ENCODE measurements at regions not wholly inside any gene's neighbourhood (a gene's known extent, or its start where the extent isn't known, plus 50 kb on each side); places are given as distances from the start of the nearest gene placed in this dataset.
A peak's percentile ranks its signal among the peaks of the same experiment; 100 is the strongest.
"Not testable (repeated sequence)": the region's sequence is repeated elsewhere in the genome, so short reads cannot be mapped to it uniquely, and the experiment has no call there.

DNA sequence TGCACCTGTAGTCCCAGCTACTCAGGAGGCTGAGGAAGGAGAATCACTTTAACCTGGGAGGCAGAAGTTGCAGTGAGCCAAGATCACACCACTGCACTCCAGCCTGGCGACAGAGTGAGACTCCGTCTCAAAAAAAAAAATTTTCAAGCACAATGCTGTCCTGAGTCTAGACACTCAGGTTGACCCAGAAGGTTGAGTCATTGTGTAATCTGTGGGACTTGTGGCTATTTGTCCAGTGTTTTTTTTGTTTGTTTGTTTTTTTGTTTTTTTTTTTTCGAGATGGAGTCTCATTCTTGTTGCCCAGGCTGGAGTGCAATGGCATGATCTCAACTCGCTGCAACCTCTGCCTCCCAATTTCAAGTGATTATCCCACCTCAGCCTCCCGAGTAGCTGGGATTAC is 74.3 kb upstream of the SOX13 start:
- H3K36me3 ChIP-seq (ENCODE audit: insufficient read depth, low read length); H3K4me1 ChIP-seq (ENCODE audit: insufficient read depth, low read length); H3K9me3 ChIP-seq (ENCODE audit: control insufficient read depth in 1 of 2, low read length in 2 of 2); H3K27ac Mint-ChIP-seq; H3K4me3 ChIP-seq (ENCODE audit: low read length in 2 of 2); H3K27me3 ChIP-seq (ENCODE audit: insufficient read depth, low read length); DNase-seq; H3K36me3 Mint-ChIP-seq; H3K4me3 Mint-ChIP-seq; H3K27ac ChIP-seq (ENCODE audit: low read depth, low read length); POLR2A ChIA-PET (ENCODE audit: partially characterized antibody); intact Hi-C loops (cut with micrococcal nuclease): not testable (repeated sequence)
- CTCF ChIA-PET (ENCODE audit: partially characterized antibody), result interaction anchor here (0.8 kb wide), 1 partner anchor 95 kb away, joined by 3 read pairs; no protein-coding TSS in a partner anchor
- Mint-ChIP-seq H3K9me3 (peaks cover 0 to 13% (median 6%) of the 10 kb centered on the region in 8 donors), H3K4me1 (peaks cover 6 to 11% (median 7%) of the 10 kb centered on the region in 4 donors), H3K27me3 (peaks cover 14 to 15% of the 10 kb centered on the region in 2 donors)

GRCh38 chr1:203999618-204000017 is 73.3 kb upstream of the SOX13 start:
- DNase-seq, result no peak
- peaks cover 10 to 16% of the 10 kb centered on the region in 2 donors for H3K27me3 Mint-ChIP-seq
- CTCF ChIA-PET (ENCODE audit: partially characterized antibody), result no interaction called here

DNA sequence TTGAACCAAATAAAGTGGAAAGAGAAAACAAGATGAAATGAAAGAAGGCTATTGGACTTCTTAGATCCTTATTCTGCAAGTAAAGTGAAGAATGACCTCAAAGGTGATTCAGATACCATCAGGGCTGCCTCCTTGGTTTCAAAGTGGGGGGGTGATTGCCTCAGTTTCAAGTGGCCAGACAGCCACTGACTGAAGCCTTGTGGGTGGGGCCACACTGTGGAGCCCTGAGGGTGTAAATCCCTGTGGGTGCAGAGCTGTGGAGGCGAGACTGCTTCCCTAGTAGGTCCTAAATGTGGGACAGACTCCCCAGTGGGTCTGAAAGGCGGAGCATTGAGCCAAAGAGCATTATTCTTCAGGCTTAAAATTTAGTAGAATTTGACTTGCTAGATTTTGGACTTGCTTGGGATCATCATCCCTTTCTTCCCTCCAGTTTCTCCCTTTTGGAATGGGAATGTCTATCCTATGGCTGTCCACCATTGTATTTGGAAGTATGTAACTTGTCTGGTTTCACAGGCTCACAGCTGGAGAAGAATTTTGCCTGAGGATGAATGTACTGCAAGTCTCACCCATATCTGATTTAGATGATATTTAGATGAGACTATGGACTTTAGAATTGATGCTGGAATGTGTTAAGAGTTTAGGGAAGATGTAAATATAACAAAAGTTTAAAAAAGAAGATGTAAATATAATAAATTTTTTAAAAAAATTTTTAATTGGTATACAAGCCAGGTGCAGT is 71.6 kb upstream of the SOX13 start:
- Mint-ChIP-seq H3K4me3 (peak overlapping the region in 2 of 8 donors; percentile 47 to 51), H3K9me3 (peaks cover 0 to 13% (median 6%) of the 10 kb centered on the region in 8 donors), H3K4me1 (peaks cover 6 to 11% (median 7%) of the 10 kb centered on the region in 4 donors), H3K27me3 (peaks cover 8 to 22% of the 10 kb centered on the region in 2 donors), H3K27ac (no peak overlapping the region), H3K36me3 (peaks cover 0 to 5% of the 10 kb centered on the region in 2 donors)
- Histone ChIP-seq H3K4me3 (ENCODE audit: low read length in 2 of 2) (no peak overlapping the region), H3K4me1 (ENCODE audit: insufficient read depth, low read length) (no peaks in the 10 kb centered on the region), H3K27me3 (ENCODE audit: insufficient read depth, low read length) (no peaks in the 10 kb centered on the region), H3K27ac (ENCODE audit: low read depth, low read length) (no peak overlapping the region), H3K9me3 (ENCODE audit: control insufficient read depth in 1 of 2, low read length in 2 of 2) (no peaks in the 10 kb centered on the region), H3K36me3 (ENCODE audit: insufficient read depth, low read length) (no peaks in the 10 kb centered on the region)
- ChIA-PET CTCF (ENCODE audit: partially characterized antibody) (no interaction called here), POLR2A (ENCODE audit: partially characterized antibody) (no interaction called here)
- DNase-seq, result no peak
- intact Hi-C loops (cut with micrococcal nuclease), result no loop called here

More at GRCh38 chr1:203999618-204000017, 73.3 kb upstream of the SOX13 start:
- intact Hi-C loops (cut with micrococcal nuclease), result no loop called here
- Histone ChIP-seq H3K4me3 (ENCODE audit: low read length in 2 of 2) (no peak overlapping the region), H3K27me3 (ENCODE audit: insufficient read depth, low read length) (no peaks in the 10 kb centered on the region), H3K27ac (ENCODE audit: low read depth, low read length) (no peak overlapping the region), H3K36me3 (ENCODE audit: insufficient read depth, low read length) (no peaks in the 10 kb centered on the region), H3K4me1 (ENCODE audit: insufficient read depth, low read length) (no peaks in the 10 kb centered on the region), H3K9me3 (ENCODE audit: control insufficient read depth in 1 of 2, low read length in 2 of 2) (no peaks in the 10 kb centered on the region)
- Mint-ChIP-seq H3K9me3 (peaks cover 0 to 13% (median 6%) of the 10 kb centered on the region in 8 donors), H3K4me1 (peaks cover 6 to 11% (median 7%) of the 10 kb centered on the region in 4 donors), H3K4me3 (no peak overlapping the region), H3K36me3 (peaks cover 0 to 5% of the 10 kb centered on the region in 2 donors), H3K27ac (no peak overlapping the region)
- POLR2A ChIA-PET (ENCODE audit: partially characterized antibody), result no interaction called here

DNA sequence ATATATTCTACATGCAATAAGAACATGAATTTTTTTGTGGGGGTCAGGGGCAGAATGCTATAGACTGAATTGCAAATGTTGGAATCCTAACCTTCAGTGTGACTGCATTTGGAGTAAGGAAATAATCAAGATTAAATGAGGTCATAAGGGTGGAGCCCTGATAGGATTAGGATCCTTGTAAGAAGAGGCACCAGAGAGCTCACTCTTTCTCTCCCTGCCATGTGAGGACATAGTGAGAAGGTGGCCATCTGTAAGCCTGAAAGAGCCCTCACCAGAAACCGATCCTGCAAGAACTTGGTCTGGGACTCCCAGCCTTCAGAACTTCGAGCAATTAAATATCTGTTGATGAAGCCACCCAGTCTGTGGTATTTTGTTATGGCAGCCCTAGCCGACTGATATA is 70.3 kb upstream of the SOX13 start:
- DNase-seq, result no peak
- Histone ChIP-seq H3K27me3 (ENCODE audit: insufficient read depth, low read length) (no peaks in the 10 kb centered on the region), H3K36me3 (ENCODE audit: insufficient read depth, low read length) (no peaks in the 10 kb centered on the region), H3K27ac (ENCODE audit: low read depth, low read length) (no peak overlapping the region), H3K4me1 (ENCODE audit: insufficient read depth, low read length) (no peaks in the 10 kb centered on the region), H3K9me3 (ENCODE audit: control insufficient read depth in 1 of 2, low read length in 2 of 2) (no peaks in the 10 kb centered on the region), H3K4me3 (ENCODE audit: low read length in 2 of 2) (no peak overlapping the region)
- peaks cover 0 to 5% of the 10 kb centered on the region in 2 donors for H3K36me3 Mint-ChIP-seq
- CTCF ChIA-PET (ENCODE audit: partially characterized antibody), result no interaction called here
- H3K27ac Mint-ChIP-seq, result no peak overlapping the region
- H3K4me3 Mint-ChIP-seq, result no peak overlapping the region
- H3K9me3 Mint-ChIP-seq, result peaks cover 0 to 13% (median 6%) of the 10 kb centered on the region in 8 donors
- peaks cover 12 to 16% of the 10 kb centered on the region in 2 donors for H3K27me3 Mint-ChIP-seq
- POLR2A ChIA-PET (ENCODE audit: partially characterized antibody), result no interaction called here
- H3K4me1 Mint-ChIP-seq, result peaks cover 6 to 11% (median 7%) of the 10 kb centered on the region in 4 donors
- intact Hi-C loops (cut with micrococcal nuclease), result no loop called here

DNA sequence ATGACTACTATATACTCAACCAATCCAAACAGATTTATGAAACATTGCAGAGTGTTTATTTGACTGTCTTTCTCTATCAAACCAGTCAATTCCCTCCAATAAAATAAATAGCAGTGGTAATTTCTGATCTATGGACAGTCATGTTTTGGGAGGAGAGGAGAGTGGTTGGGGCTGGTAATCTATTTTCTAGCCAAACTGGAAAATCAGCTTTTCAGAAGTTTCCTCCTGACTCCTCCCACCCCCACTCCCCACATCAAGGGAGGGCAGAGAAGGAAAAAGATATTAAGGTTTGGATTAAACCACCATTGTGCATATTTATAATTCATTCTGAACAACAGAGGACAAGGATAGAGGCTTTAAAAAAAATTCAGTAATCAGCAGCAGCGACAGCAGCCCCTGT is 69.4 kb upstream of the SOX13 start:
- POLR2A ChIA-PET (ENCODE audit: partially characterized antibody), result no interaction called here
- Mint-ChIP-seq H3K27me3 (peaks cover 14 to 15% of the 10 kb centered on the region in 2 donors), H3K36me3 (peaks cover 0 to 5% of the 10 kb centered on the region in 2 donors)

GRCh38 chr1:204011426-204011825 is 61.5 kb upstream of the SOX13 start:
- intact Hi-C loops (cut with micrococcal nuclease), result no loop called here
- H3K27me3 ChIP-seq (ENCODE audit: insufficient read depth, low read length), result no peaks in the 10 kb centered on the region
- Mint-ChIP-seq H3K27me3 (peaks cover 0 to 9% of the 10 kb centered on the region in 2 donors), H3K9me3 (peaks cover 0 to 3% (median 0%) of the 10 kb centered on the region in 8 donors), H3K4me1 (no peaks in the 10 kb centered on the region), H3K36me3 (no peaks in the 10 kb centered on the region), H3K4me3 (no peak overlapping the region), H3K27ac (no peak overlapping the region)
- POLR2A ChIA-PET (ENCODE audit: partially characterized antibody), result no interaction called here
- H3K4me1 ChIP-seq (ENCODE audit: insufficient read depth, low read length), result no peaks in the 10 kb centered on the region
- no peak overlapping the region for H3K27ac ChIP-seq (ENCODE audit: low read depth, low read length)
- CTCF ChIA-PET (ENCODE audit: partially characterized antibody), result no interaction called here
- no peaks in the 10 kb centered on the region for H3K36me3 ChIP-seq (ENCODE audit: insufficient read depth, low read length)
- DNase-seq, result no peak
- H3K9me3 ChIP-seq (ENCODE audit: control insufficient read depth in 1 of 2, low read length in 2 of 2), result no peaks in the 10 kb centered on the region
- no peak overlapping the region for H3K4me3 ChIP-seq (ENCODE audit: low read length in 2 of 2)

More for the DNA sequence above, 69.4 kb upstream of the SOX13 start:
- H3K4me3 Mint-ChIP-seq, result no peak overlapping the region
- no peak overlapping the region for H3K27ac ChIP-seq (ENCODE audit: low read depth, low read length)
- no peaks in the 10 kb centered on the region for H3K36me3 ChIP-seq (ENCODE audit: insufficient read depth, low read length)
- H3K4me3 ChIP-seq (ENCODE audit: low read length in 2 of 2), result no peak overlapping the region
- H3K4me1 Mint-ChIP-seq, result peaks cover 6 to 11% (median 7%) of the 10 kb centered on the region in 4 donors
- intact Hi-C loops (cut with micrococcal nuclease), result no loop called here
- no peaks in the 10 kb centered on the region for H3K9me3 ChIP-seq (ENCODE audit: control insufficient read depth in 1 of 2, low read length in 2 of 2)
- CTCF ChIA-PET (ENCODE audit: partially characterized antibody), result no interaction called here
- peaks cover 0 to 13% (median 5%) of the 10 kb centered on the region in 8 donors for H3K9me3 Mint-ChIP-seq
- no peak for DNase-seq
- H3K27me3 ChIP-seq (ENCODE audit: insufficient read depth, low read length), result no peaks in the 10 kb centered on the region
- no peaks in the 10 kb centered on the region for H3K4me1 ChIP-seq (ENCODE audit: insufficient read depth, low read length)
- H3K27ac Mint-ChIP-seq, result no peak overlapping the region

GRCh38 chr1:204013052-204013451 is 59.9 kb upstream of the SOX13 start:
- Mint-ChIP-seq H3K4me1 (no peaks in the 10 kb centered on the region), H3K27me3 (peaks cover 0 to 5% of the 10 kb centered on the region in 2 donors), H3K36me3 (no peaks in the 10 kb centered on the region), H3K27ac (no peak overlapping the region), H3K4me3 (no peak overlapping the region), H3K9me3 (peaks cover 0 to 3% (median 0%) of the 10 kb centered on the region in 8 donors)
- POLR2A ChIA-PET (ENCODE audit: partially characterized antibody), result no interaction called here
- no peaks in the 10 kb centered on the region for H3K27me3 ChIP-seq (ENCODE audit: insufficient read depth, low read length)
- H3K9me3 ChIP-seq (ENCODE audit: control insufficient read depth in 1 of 2, low read length in 2 of 2), result no peaks in the 10 kb centered on the region
- DNase-seq, result no peak
- H3K4me3 ChIP-seq (ENCODE audit: low read length in 2 of 2), result no peak overlapping the region
- no peaks in the 10 kb centered on the region for H3K4me1 ChIP-seq (ENCODE audit: insufficient read depth, low read length)
- H3K27ac ChIP-seq (ENCODE audit: low read depth, low read length), result no peak overlapping the region
- CTCF ChIA-PET (ENCODE audit: partially characterized antibody), result no interaction called here
- intact Hi-C loops (cut with micrococcal nuclease), result no loop called here
- no peaks in the 10 kb centered on the region for H3K36me3 ChIP-seq (ENCODE audit: insufficient read depth, low read length)
